ELF-1 (cell line): ENCODE measurements at regions not wholly inside any gene's neighbourhood (a gene's known extent, or its start where the extent isn't known, plus 50 kb on each side); places are given as distances from the start of the nearest gene placed in this dataset.

ENCODE experiments used
- DNase-seq: peaks from one replicate; pipeline ENCODE4 v3.0.0-alpha.2; 2016; ENCODE audit warnings: low read depth, low spot score

DNA sequence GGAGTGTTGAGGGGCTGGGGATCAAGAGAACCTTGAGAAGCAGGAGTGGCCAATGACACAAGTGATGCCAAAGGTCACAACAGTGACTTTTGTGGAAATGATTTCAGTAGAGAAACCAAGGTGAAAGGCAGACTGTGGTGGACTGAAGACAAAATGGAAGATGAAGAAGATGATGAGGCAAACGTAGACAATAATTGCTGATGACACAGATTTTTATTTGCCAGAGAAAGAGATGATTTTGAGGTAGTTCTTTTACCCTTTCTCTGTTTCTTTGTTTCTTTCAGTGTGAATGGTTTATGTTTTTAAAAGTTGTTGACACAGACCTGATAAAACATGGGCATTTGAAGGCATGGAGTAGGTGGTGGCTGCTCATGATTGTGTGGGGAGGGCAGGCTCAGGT is 121.0 kb upstream of the ARGLU1 start:
- DNase-seq = no peak

DNA sequence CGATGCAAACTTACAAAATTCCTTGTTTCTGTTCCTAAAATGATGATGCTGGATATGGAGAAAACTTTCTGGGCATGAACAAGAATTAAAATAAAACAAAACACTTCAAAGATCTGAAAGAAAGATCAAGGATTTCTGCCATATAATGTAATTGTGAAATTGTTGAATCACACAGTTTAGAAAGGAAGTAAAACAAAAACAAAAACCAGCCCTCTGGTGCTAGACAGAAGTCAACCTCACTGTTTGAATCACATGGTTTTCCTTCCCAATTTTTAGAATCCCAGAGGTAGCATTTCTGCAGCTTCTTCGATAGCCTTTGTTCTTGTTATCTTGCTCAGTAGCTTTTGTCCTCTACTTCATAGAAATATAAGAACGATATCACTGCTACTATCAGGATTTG is 118.2 kb upstream of the ARGLU1 start:
- no peak for DNase-seq

DNA sequence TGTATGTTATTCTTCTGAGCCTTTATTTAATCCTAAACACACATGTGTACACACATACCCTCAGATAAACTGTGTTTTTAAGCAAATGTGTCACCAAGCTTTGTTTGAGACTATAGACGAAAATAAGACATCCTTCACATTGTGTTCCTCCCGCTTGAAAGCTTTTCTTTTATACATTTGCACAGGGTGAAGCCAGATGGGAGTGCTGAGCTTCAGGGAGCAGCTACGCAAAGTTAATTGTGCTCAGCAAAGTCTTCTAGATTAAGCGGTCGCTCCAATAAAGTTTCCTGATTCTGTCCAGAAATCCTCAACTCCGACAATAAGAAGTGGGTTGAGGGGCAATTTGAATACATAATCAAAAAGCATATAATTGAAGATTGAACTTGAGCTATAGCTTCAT is 117.2 kb upstream of the ARGLU1 start:
- DNase-seq = no peak

DNA sequence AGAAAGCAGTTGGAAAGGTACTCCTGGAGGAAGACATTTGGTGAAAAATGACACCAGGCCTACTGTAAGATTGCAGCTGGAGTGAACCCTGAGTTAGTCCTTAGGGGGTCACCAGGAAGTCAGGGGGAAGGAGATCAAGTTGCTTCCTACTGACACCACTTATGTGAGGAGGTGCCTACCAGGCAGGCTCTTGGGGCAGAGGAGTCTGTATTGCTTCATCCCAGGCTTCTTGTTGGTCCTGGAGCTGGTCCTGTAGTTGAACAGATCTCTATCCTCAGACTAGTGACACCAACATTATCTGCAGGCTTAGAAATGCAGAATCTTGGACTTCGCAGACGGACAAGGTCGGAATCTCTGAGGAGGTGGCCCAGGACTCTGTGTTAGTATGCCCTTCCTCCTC is 116.0 kb upstream of the ARGLU1 start:
- DNase-seq = no peak

DNA sequence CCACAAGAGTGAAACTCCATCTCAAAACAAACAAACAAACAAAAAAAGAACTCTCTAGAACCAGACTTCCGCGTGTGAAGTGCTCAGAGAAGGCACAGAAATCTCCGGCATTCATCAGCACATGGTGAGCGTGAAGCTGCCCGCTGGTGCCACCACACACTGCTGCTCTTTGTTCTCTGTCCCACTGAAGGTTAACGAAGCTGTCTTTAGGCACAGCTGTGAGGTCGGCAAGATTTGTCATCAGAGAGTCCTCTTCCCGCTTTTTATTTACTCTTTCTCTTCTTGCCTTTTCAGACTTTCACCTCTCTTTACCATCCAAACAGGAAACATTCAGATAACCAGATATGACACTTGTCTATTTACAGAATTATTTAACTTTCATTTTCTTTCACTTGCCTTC is 115.2 kb upstream of the ARGLU1 start:
- no peak for DNase-seq

DNA sequence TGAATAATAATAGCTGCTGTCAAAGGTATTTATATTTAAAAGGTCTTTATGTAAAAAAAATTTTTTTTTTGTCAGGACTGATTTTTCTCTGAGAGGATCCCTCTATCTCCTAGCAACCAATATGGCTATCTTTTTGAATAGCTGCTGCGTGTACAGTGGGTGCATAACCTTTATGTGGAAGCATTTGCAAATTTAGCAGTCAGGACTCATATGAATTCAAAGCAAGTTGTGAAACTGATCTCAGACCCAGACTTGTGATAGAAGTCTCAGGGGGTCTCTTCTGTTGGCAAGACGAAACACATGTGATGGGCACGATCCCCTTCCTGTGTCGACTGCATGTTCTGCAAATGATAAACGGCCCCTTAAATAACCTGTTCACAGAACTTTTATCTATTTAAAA is 114.1 kb upstream of the ARGLU1 start:
- no peak for DNase-seq

DNA sequence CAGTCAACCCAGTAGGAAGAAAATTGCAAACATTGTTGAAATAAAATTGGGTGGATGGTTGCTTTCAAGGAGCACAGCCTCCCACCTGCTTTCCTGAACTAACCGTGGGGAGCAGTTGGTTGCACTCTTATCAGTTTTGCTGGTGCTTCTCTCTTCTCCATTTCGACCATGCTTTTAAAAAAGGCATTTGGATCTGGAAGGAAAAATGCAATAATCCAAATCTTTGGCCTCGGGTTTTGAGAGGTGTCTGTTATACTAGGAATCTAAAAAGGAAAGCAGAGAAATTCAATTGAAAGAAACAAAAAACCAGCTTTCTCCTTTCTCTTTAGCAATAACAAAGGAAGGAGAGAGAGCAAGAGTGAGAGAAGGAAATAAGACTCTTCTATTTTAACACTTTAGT is 113.6 kb upstream of the ARGLU1 start:
- DNase-seq = no peak

DNA sequence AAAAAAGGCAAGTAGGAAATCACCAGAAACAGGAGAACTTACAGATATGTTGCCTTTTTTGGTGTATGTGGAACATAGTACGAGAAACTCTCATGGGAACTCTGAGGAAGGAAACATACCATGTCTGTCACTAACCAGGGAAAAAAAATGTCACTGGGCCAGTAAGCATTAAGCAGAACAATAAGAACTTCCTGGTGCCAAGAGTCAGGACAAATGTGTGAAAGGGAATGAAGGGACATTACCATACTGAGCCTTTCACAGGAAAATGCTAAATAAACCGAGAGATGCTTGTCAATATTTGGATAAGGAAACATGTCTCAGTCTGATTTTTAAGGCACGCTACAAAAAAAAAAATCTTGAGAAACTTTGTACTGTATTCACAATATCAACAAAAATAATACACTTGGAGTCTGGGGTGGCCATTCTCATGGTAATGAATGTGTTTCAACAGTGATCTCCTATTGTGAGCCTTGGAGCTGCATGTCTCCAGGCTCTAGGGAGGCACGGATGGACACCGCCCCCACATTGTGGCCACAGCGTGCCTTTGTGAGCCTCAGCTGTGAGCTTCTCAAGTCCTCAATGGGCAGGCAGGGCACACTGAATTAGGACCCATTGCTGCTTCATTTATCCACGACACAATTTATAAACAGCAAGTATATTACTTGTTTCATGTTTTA is 113.0 kb upstream of the ARGLU1 start:
- peak; percentile 87 for DNase-seq

DNA sequence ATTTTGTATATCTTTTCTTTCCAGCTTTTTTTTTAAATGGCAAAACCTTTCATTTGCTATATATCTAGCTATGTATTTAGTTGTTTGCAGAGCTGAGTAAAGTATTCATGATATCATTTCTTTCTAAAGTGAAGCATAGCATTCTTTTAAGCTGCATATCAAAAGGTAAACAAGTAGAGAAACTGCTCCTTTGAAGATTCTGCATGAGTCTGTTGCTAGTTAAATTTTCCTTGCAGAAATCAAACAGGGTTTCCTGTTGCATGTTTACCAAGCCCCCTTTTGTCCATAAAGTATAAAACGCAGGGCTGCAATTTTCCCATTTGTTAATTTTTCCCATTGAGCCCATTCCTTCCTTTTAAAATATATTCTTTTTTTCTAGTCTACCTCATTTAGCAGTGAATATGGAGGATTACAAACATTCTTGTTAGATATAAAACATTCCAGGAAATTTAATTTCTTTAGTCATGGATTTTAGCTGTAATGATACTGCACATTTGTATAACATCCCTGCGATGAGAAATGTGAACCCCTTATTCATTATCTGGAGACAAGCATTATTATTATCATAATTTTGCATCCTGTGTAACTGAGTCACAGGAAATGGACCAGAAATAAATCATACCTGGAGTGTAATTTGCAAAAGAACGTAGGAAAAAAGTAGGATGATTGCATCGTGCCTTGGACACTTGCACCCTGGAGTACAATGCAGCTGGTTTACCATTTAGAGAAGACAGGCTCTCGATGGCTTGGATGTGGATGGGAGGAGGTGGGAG is 110.9 kb upstream of the ARGLU1 start:
- DNase-seq = no peak

DNA sequence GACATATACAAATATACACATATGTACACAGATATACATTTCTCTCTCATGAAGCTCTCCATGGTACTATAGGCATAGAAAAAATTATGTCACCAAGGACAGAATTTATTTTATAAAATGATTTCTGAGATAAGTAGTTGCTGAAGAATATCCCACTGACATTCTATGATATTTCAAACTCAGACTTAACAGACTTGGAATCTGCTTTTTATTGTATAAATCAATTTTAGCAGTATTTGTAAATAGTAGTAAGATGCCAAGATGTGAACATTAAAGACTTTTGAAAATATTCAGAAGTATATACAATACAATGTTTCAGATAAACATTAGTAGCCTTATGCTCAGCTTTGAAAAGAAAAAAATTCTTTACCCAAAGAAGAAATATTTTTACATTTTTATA is 107.4 kb upstream of the ARGLU1 start:
- DNase-seq = no peak

DNA sequence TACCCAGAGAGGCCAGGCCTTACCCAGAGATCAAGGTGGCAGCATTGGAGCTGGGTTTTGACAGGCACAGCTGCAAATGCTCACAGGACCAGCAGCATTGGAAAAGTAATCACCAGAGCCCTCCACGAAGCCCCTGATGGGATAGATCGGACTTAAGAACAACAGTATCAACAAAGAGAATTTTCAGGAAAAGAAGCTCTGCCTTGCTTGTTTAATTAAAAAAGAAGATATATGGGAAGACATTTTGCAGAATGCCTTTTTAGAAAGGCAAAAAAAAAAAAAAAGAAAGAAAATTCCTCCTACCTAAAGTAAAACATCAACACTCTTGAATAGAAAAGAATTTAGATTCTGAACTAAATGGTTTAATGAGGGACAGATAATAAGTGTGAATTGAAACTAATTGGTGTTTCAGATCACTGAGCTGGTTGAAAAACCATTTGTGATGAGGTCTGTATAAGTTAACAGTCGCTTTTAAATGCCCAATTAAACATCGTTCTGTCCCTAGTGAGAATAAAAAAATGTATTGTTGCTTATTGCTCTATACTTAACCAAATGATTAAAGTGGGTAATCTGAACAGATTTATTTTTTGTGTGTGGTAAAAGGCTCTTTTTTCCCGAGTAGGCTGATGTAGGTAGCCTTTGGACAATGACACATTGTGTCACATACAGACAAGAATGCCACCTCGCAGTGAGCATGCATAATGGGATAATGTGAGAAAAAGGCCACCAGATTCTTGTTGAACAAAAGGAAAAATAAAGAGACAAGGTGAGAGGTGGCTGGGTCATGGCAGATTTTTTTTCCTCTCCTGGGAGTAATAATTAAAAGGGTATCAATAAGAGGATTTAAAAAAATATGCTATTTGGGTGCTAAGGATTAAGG is 93.0 kb upstream of the ARGLU1 start:
- no peak for DNase-seq

DNA sequence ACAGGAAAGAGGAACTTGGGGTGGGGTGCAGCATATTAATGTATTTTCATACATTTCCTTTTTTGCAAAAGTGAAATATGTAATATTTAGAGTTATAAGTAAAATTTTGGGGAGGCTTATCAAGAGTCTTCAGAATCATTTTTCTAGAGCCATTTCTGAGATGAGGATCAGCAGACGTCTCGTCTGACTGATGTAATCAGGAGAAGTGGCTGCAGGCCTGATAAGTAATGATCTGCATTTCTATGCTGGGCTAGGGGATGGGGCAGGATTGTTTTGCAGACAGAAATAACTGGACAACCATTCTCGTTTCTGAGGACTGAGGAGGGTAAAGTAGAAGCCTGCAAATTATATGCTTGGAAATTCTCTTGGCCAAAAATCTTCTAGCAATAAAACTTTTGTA is 89.2 kb upstream of the ARGLU1 start:
- DNase-seq = no peak

DNA sequence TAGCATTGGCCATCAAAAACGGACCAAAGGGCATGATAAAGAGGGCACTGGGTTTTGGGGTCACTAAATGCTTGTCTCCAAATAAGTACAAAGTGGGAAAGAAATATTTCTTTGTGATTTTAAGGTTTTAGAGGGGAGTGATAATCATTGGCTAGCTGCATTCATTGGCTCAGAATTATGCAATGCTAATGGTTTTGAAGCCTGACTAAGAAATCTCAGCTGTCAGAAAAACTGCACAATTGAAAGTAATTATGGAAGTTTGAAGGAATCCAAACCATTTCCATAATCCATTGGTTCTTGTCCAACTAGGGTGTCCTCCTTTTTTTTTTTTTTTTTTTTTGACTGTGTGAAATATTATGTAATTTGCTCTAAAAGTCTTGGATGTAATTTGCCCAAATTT is 88.2 kb upstream of the ARGLU1 start:
- no peak for DNase-seq

DNA sequence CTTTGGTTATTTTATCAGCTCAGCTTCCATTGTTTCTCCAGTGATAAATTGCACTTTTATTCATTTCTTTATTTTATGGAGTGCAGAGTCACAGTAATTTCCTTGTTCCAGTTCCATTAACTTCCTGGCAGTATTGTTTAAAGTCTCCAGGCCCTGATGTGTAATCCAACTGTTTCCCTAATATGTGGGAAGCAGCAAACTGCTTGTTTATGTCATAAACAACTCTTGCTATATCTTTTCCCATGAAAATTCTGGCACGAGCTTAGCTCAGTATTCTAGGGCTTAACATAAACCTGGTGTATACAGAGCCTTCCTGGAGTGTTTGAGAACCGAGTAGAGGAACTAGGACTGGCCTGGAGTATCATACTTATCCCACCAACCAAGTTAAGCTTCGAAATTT is 83.5 kb upstream of the ARGLU1 start:
- no peak for DNase-seq

DNA sequence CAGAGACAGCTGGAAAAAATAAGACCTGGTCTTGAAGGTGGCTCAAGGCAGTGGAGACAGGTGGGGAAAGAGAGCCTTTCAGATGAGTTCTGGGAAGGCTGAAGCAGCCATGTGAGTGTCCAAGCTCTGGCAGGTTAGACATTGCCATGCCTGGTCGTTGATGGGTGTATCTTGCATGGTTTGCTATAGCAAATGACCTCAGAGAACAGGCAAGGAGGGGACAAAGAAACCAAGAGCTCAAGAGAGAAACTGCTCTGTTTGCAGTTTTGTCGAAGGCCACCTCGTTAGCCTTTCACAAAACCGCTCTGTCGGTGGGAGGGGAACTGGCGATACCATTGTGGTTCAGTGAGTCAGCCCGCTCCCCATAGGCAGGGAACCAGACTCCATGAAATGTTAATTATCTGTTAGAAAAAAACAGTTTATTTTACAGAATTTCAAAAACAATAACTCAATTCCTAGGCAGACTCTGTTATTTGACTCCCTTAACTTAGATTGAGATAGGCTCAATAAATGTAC is 82.8 kb upstream of the ARGLU1 start:
- DNase-seq = no peak

DNA sequence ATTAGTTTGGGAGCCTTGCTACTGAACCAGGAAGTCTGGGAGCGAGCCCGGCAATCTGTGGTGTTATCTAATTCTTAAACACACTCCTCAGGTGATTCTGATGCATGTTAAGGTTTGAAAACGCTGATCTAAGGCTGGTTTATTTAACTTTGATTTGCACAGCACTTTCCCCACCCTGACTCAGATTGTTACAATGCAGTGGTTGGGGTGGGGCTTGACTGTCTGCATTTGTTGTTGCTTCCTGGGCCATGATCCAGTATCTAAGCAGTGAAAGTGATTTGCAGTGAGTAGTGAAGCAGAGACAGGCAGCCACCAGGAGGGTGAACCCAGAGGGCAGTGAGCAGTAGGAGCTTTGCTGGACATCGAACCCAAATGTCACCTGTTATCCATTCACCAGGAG is 81.6 kb upstream of the ARGLU1 start:
- DNase-seq = no peak

DNA sequence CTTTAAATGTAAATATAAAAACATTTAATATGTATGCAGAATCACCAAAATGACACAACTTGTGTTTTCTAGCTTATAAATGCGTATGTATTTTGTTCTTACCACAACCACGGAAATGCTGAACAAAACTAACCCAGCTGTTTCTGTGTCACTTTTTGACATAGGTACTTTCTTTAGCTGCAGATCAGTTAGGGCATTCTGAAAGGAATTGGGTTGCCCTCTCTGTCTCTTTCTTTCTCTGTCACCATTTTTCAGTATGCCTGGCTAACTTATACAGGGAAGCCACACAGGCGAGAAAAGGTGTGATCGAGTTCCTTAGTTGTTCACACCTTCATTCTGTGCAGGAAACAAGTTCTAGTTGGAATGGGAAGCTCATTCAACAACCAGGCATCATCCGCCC is 72.6 kb upstream of the ARGLU1 start:
- no peak for DNase-seq

DNA sequence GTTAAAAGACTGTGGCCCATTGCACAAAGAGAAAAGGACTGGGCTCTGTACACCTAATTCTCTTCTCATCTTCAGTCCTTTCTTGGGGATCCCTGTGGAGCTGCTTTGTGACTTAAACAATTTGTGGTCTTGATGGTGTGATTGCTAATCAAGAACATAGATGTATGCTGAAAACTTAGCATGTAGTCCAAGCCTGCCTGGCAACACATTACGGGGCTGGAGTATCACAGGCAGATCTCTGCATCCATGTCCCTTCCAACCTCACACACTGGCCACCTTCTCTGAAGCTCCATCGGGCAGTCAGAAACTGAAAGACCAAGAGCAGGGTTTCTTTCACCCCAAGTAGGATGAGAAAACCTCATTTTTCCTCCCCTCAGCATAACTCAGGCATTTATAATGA is 69.6 kb upstream of the ARGLU1 start:
- no peak for DNase-seq

DNA sequence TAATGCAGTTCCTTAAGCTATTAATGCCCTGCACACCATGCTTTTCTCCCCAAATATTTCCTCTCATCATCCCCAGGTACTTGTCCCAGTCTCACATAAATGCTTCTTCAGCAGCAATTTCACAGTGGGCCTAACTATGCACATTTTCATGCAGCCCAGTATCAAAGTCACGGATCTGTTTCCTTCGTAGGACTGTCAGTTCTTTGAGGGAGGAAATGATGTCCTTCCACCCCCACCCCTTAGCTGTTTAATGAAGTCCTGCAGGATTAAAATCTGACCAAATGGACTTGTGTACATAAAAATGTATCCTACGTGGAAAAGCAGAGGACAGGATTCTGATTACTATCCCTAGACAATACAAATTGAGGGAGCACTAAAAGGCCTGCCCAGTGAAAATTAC is 68.6 kb upstream of the ARGLU1 start:
- no peak for DNase-seq

DNA sequence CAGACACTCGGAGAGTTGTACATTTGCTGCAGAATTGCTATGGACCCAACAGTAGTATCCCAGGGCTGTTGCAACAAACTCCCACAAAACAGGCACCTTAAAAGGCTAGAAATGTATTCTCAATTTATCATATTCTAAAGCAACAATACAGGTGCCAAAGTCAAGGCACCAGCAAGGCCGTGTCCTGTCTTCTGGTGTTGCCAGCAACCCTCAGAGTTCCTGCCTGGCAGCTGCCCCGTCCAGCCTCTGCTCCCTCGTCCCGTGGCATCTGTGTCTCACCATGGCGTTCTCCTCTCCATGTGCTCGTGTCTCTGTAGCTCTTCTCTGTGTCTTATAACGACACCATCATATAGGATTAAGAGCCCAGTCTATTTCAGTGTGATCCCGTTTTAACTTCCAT is 67.7 kb upstream of the ARGLU1 start:
- no peak for DNase-seq

DNA sequence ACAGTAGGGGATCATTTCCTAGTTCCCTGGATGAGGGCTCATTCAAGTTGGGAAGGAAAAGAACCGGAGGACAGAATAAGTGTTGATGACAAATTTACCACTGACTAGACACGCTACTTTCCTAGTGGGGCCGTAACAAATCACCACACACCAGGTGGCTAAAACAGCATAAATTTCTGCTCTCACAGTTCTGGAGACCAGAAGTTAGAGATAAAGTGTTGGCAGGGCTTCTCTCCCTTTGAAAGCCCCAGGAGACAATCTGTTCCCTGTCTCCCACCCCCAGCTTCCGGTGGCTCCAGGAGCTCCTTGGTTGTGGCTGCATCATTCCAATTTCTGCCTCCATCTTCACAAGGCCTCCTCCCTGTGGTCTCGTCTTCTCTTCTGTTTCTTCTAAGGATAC is 65.4 kb upstream of the ARGLU1 start:
- no peak for DNase-seq

DNA sequence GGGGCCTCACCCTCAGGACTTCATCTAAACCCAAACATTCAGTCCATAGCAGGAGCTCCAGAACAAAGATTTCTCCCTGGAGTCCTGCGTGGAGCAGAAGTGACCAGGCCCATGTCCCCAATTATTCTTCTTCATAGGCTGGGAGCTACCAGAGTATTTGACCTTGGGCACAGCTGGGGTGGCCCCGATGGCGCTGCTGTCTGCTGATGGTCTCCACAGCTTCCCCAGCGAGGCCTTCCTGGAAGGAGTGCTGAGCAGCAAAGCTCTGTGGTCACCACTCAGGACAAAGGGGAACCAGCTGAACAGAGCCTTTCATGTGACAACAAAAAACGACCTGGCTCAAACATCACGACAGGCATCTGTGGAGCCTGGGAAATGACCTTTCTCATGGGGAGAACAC is 62.7 kb upstream of the ARGLU1 start:
- DNase-seq = no peak
